ENCODE measurements at regions not wholly inside any gene's neighbourhood (a gene's known extent, or its start where the extent isn't known, plus 50 kb on each side); places are given as distances from the start of the nearest gene placed in this dataset.

GRCh38 chr2:62300925-62301324 lies 105.0 kb downstream of the B3GNT2 start:
- no peak for TF ChIP-seq CTCF (conservative IDR thresholded peaks at IDR 0.05; ENCODE audit: low read length)
- no peak for TF ChIP-seq EZH2phosphoT487 (IDR thresholded peaks at IDR 0.05; ENCODE audit: borderline replicate concordance)

All from Loucy (cell line).